ENCODE measurements at regions not wholly inside any gene's neighbourhood (a gene's known extent, or its start where the extent isn't known, plus 50 kb on each side); places are given as distances from the start of the nearest gene placed in this dataset.

DNA sequence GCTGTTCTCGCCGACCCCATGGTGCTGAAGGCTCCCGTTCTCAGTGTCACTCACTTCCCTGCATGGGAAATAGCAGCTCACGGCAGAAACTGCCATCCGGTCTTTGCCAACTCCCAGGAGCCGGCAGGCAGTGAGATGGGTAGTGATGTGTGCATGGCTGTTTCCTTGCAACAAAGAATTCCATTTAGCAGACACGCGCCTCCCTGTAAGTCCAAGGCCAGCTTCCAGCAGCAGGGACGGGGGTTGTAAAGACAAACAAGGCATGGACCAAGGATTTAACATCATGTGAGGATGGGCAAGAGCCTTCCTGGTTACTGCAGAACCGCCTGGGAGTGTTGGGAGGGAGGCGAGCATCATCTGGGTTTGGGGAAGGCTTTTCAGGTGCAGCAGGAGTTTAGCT lies 273.1 kb downstream of the GLRX3 start:
- no peak for TF ChIP-seq POLR2A (IDR thresholded peaks at IDR 0.05)
- TF ChIP-seq, protein P1, sequence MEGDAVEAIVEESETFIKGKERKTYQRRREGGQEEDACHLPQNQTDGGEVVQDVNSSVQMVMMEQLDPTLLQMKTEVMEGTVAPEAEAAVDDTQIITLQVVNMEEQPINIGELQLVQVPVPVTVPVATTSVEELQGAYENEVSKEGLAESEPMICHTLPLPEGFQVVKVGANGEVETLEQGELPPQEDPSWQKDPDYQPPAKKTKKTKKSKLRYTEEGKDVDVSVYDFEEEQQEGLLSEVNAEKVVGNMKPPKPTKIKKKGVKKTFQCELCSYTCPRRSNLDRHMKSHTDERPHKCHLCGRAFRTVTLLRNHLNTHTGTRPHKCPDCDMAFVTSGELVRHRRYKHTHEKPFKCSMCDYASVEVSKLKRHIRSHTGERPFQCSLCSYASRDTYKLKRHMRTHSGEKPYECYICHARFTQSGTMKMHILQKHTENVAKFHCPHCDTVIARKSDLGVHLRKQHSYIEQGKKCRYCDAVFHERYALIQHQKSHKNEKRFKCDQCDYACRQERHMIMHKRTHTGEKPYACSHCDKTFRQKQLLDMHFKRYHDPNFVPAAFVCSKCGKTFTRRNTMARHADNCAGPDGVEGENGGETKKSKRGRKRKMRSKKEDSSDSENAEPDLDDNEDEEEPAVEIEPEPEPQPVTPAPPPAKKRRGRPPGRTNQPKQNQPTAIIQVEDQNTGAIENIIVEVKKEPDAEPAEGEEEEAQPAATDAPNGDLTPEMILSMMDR (IDR thresholded peaks at IDR 0.05), result no peak
- TF ChIP-seq POLR2AphosphoS5 (IDR thresholded peaks at IDR 0.05), result no peak
